Sigmoid colon (tissue), 6 donors: ENCODE measurements at regions not wholly inside any gene's neighbourhood (a gene's known extent, or its start where the extent isn't known, plus 50 kb on each side); places are given as distances from the start of the nearest gene placed in this dataset.

Source experiments
- DNase-seq: peaks from one replicate; pipeline ENCODE4 v3.0.0-alpha.2; 2019
- H3K27ac ChIP-seq, 4 donors: fragments of 200-600 bp; sonication (generic); one replicate each; pipeline ENCODE4 v1.5.1; 2016 to 2019; ENCODE audit warnings: mild to moderate bottlenecking in 1 of 4
- H3K27me3 ChIP-seq, 3 donors: fragments of 200-600 bp; sonication (generic); one replicate each; pipeline ENCODE4 v1.5.1; 2019; ENCODE audit warnings: mild to moderate bottlenecking in 1 of 3
- H3K36me3 ChIP-seq, 4 donors: fragments of 200-600 bp; sonication (generic); one replicate each; pipeline ENCODE4 v1.5.1; 2016 to 2019
- H3K4me1 ChIP-seq, 4 donors: fragments of 200-600 bp; sonication (generic); one replicate each; pipeline ENCODE4 v1.5.1; 2017 to 2019
- H3K4me3 ChIP-seq, 4 donors: fragments of 200-600 bp; sonication (generic); one replicate each; pipeline ENCODE4 v1.5.1; 2017 to 2019; ENCODE audit warnings: mild to moderate bottlenecking in 2 of 4, moderate library complexity in 1 of 4
- H3K9me3 ChIP-seq, 4 donors: fragments of 200-600 bp in 3 of 4; sonication (generic) in 3 of 4; one replicate each; pipeline versions ENCODE4 v1.5.1 to v1.6.1; 2013 to 2019
- CTCF ChIP-seq, 4 experiments: fragments of 450-650 bp in 3 of 4; fragments of 200-600 bp in 1 of 4; IDR thresholded peaks; one replicate each; pipeline ENCODE4 v1.5.1; 2016 to 2019; ENCODE audit warnings: antibody characterized with exemption in 4 of 4, mild to moderate bottlenecking in 3 of 4, moderate library complexity in 2 of 4
- EP300 ChIP-seq, 4 donors: sonication (generic); formaldehyde crosslinking; IDR thresholded peaks; one replicate each; pipeline ENCODE4 v1.6.1; 2017; ENCODE audit warnings: antibody characterized with exemption in 4 of 4
- POLR2A ChIP-seq, 2 donors: fragments of 450-650 bp; IDR thresholded peaks; one replicate each; pipeline ENCODE4 v1.6.1; 2016; ENCODE audit warnings: antibody characterized with exemption in 2 of 2, mild to moderate bottlenecking in 2 of 2, moderate library complexity in 2 of 2
- POLR2AphosphoS5 ChIP-seq, 4 donors: sonication (generic); formaldehyde crosslinking; IDR thresholded peaks; one replicate each; pipeline ENCODE4 v1.6.1; 2017; ENCODE audit warnings: antibody characterized with exemption in 4 of 4
- WGBS, 2 donors: extraction: QIAGEN DNeasy Blood & Tissue Kit; methylation state at CpG; one replicate each; pipeline ENCODE4 v1.1.7; 2013; 5-methylcytosine and 5-hydroxymethylcytosine counted together
- intact Hi-C: fragments of 100-400 bp; cut with DNase I; formaldehyde crosslinking; loops from one replicate; pipeline ENCODE4 v1.15.1; 2023
- donor health status: healthy with polysubstance abuse.
- donor health status: healthy.

- Histone ChIP-seq H3K9me3 (no peaks in the 10 kb centered on the region), H3K36me3 (no peaks in the 10 kb centered on the region), H3K4me1 (no peaks in the 10 kb centered on the region), H3K4me3 (no peak overlapping the region), H3K27me3 (peaks cover 0 to 21% (median 16%) of the 10 kb centered on the region in 3 donors), H3K27ac (no peak overlapping the region)
- intact Hi-C loops, result no loop called here
- no peak for DNase-seq
- TF ChIP-seq POLR2AphosphoS5 (IDR thresholded peaks at IDR 0.05), result no peak
- TF ChIP-seq POLR2A (IDR thresholded peaks at IDR 0.05), result no peak
- TF ChIP-seq CTCF (IDR thresholded peaks at IDR 0.05), result no peak
- no peak for TF ChIP-seq EP300 (IDR thresholded peaks at IDR 0.05)
- 66 to 75% methylated on average over 4 of the region's 4 CpGs for WGBS, 2 donors
Observed at GRCh38 chr1:143689781-143690180, 282.0 kb downstream of the FAM72C start.

DNA sequence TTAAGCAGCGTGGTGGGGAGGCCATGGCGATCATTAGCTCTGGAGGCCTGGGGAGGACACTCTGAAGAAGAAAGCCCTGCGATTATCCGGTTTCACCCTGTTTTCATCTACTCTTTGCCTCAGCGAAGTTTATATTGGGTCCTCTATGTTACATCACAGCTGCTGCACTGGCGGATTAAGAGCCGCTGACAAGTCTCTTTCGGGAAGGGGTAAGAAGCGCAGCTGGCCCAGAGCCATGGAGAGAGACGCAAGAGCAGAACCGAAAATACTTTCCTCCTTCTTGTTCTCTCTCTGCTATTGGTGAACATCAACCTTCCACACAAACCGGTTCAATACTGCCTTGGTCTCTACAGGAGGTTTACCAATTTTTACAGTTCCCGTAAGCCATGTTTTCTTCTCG is 291.5 kb downstream of the FAM72C start:
- TF ChIP-seq EP300 (IDR thresholded peaks at IDR 0.05) (no peak), POLR2AphosphoS5 (IDR thresholded peaks at IDR 0.05) (no peak), CTCF (IDR thresholded peaks at IDR 0.05) (no peak), POLR2A (IDR thresholded peaks at IDR 0.05) (no peak)
- Histone ChIP-seq H3K27me3 (no peaks in the 10 kb centered on the region), H3K9me3 (no peaks in the 10 kb centered on the region), H3K27ac (no peak overlapping the region), H3K4me1 (no peaks in the 10 kb centered on the region), H3K36me3 (no peaks in the 10 kb centered on the region), H3K4me3 (no peak overlapping the region)
- 89 to 91% methylated on average over 14 of the region's 14 CpGs for WGBS, 2 donors
- DNase-seq, result no peak
- intact Hi-C loops, result no loop called here

DNA sequence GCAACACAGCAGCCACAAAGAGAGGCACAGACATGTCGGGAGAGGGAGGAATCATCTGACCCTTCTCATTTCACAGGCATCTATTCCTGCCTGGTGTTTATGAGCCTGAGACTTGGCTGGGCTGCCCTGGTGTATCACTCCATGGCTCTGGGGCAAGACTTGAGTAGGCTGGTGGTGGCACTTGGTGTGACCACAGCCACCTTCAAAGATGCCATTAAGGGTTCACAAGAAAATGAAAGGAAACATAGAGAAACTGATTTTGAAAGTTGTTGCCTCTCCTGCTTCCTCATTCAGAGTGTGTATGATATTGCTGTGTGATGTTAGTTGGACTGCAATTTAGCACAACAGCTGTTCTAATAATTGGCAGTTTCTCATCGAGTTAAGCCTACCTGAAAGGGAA is 298.8 kb downstream of the FAM72C start:
- TF ChIP-seq CTCF (IDR thresholded peaks at IDR 0.05), result no peak
- TF ChIP-seq POLR2AphosphoS5 (IDR thresholded peaks at IDR 0.05), result no peak
- TF ChIP-seq EP300 (IDR thresholded peaks at IDR 0.05), result no peak
- no peak for TF ChIP-seq POLR2A (IDR thresholded peaks at IDR 0.05)
- whole genome bisulfite sequencing, 2 donors, result 72 to 73% methylated on average over 2 of the region's 2 CpGs
- Histone ChIP-seq H3K4me3 (no peak overlapping the region), H3K36me3 (no peaks in the 10 kb centered on the region), H3K27ac (no peak overlapping the region), H3K27me3 (peaks cover 0 to 1% (median 0%) of the 10 kb centered on the region in 3 donors), H3K9me3 (no peaks in the 10 kb centered on the region), H3K4me1 (no peaks in the 10 kb centered on the region)
- intact Hi-C loops, result no loop called here
- no peak for DNase-seq

- no peaks in the 10 kb centered on the region for H3K9me3 ChIP-seq
- no peaks in the 10 kb centered on the region for H3K4me1 ChIP-seq
- no peak overlapping the region for H3K4me3 ChIP-seq
- no peaks in the 10 kb centered on the region for H3K36me3 ChIP-seq
- no peak for DNase-seq
- intact Hi-C loops, result no loop called here
- H3K27ac ChIP-seq, result no peak overlapping the region
- H3K27me3 ChIP-seq, result peaks cover 0 to 45% (median 28%) of the 10 kb centered on the region in 3 donors
- WGBS, 2 donors, result 28 to 59% methylated on average over 24 of the region's 24 CpGs
- TF ChIP-seq POLR2A (IDR thresholded peaks at IDR 0.05) (no peak), CTCF (IDR thresholded peaks at IDR 0.05) (no peak), EP300 (IDR thresholded peaks at IDR 0.05) (no peak)
Observed at GRCh38 chr1:143667730-143668129, 304.1 kb downstream of the FAM72C start.

GRCh38 chr1:143666851-143667250 is 304.9 kb downstream of the FAM72C start:
- H3K27ac ChIP-seq, result no peak overlapping the region
- no peaks in the 10 kb centered on the region for H3K9me3 ChIP-seq
- peaks cover 0 to under 1% (median 0%) of the 10 kb centered on the region in 4 donors for H3K4me1 ChIP-seq
- 75 to 88% methylated on average over 8 of the region's 8 CpGs for WGBS, 2 donors
- TF ChIP-seq CTCF (IDR thresholded peaks at IDR 0.05) (no peak), EP300 (IDR thresholded peaks at IDR 0.05) (no peak), POLR2A (IDR thresholded peaks at IDR 0.05) (no peak), POLR2AphosphoS5 (IDR thresholded peaks at IDR 0.05) (no peak)
- H3K4me3 ChIP-seq, result no peak overlapping the region
- H3K27me3 ChIP-seq, result peaks cover 0 to 45% (median 33%) of the 10 kb centered on the region in 3 donors
- DNase-seq, result no peak
- H3K36me3 ChIP-seq, result no peaks in the 10 kb centered on the region
- intact Hi-C loops, result no loop called here
